Right atrium auricular region (tissue), 2 donors: ENCODE measurements at regions not wholly inside any gene's neighbourhood (a gene's known extent, or its start where the extent isn't known, plus 50 kb on each side); places are given as distances from the start of the nearest gene placed in this dataset.

Experiments used
- DNase-seq: peaks from one replicate; pipeline ENCODE4 v3.0.0-alpha.2; 2019; ENCODE audit warnings: low spot score
- H3K27ac ChIP-seq, 2 donors: fragments of 200-600 bp; sonication (generic); 1 replicate in 1 of 2; 2 replicates in 1 of 2; pipeline ENCODE4 v1.5.1; 2016 to 2019
- H3K27me3 ChIP-seq, 2 donors: fragments of 200-600 bp; sonication (generic); one replicate each; pipeline versions ENCODE4 v1.5.1 to v1.6.0; 2017 to 2019
- H3K36me3 ChIP-seq: fragments of 200-600 bp; sonication (generic); one replicate; pipeline ENCODE4 v1.5.1; 2016
- H3K4me1 ChIP-seq, 2 donors: fragments of 200-600 bp; sonication (generic); one replicate each; pipeline versions ENCODE4 v1.5.1 to v1.6.0; 2017 to 2019
- H3K4me3 ChIP-seq, 2 donors: fragments of 200-600 bp; sonication (generic); 1 replicate in 1 of 2; 2 replicates in 1 of 2; pipeline ENCODE4 v1.5.1; 2017 to 2019; ENCODE audit warnings: mild to moderate bottlenecking in 1 of 2, moderate library complexity in 1 of 2
- H3K9me3 ChIP-seq, 2 donors: fragments of 200-600 bp; sonication (generic); one replicate each; pipeline ENCODE4 v1.5.1; 2019
- CTCF ChIP-seq, 2 donors: fragments of 200-600 bp; sonication (generic); IDR thresholded peaks; one replicate each; pipeline ENCODE4 v1.5.1; 2019; ENCODE audit warnings: antibody characterized with exemption in 2 of 2

- Histone ChIP-seq H3K36me3 (no peaks in the 10 kb centered on the region), H3K9me3 (no peaks in the 10 kb centered on the region), H3K27ac (no peak overlapping the region), H3K4me3 (no peak overlapping the region), H3K27me3 (no peaks in the 10 kb centered on the region), H3K4me1 (peaks cover 0 to 62% of the 10 kb centered on the region in 2 donors)
- DNase-seq, result no peak
- TF ChIP-seq CTCF (IDR thresholded peaks at IDR 0.05), result no peak
Measured at GRCh38 chr15:70262171-70262570, 164.5 kb upstream of the TLE3 start.

GRCh38 chr15:70261083-70261482, 163.4 kb upstream of the TLE3 start:
- Histone ChIP-seq H3K4me1 (peaks cover 0 to 51% of the 10 kb centered on the region in 2 donors), H3K9me3 (no peaks in the 10 kb centered on the region), H3K27me3 (no peaks in the 10 kb centered on the region), H3K36me3 (no peaks in the 10 kb centered on the region), H3K4me3 (no peak overlapping the region), H3K27ac (no peak overlapping the region)
- no peak for TF ChIP-seq CTCF (IDR thresholded peaks at IDR 0.05)
- no peak for DNase-seq

GRCh38 chr15:70260580-70260979, 162.9 kb upstream of the TLE3 start:
- Histone ChIP-seq H3K36me3 (no peaks in the 10 kb centered on the region), H3K9me3 (no peaks in the 10 kb centered on the region), H3K4me3 (no peak overlapping the region), H3K27me3 (no peaks in the 10 kb centered on the region), H3K4me1 (peaks cover 0 to 46% of the 10 kb centered on the region in 2 donors), H3K27ac (no peak overlapping the region)
- no peak for TF ChIP-seq CTCF (IDR thresholded peaks at IDR 0.05)
- no peak for DNase-seq

- TF ChIP-seq CTCF (IDR thresholded peaks at IDR 0.05), result no peak
- Histone ChIP-seq H3K9me3 (no peaks in the 10 kb centered on the region), H3K4me3 (no peak overlapping the region), H3K36me3 (no peaks in the 10 kb centered on the region), H3K4me1 (peaks cover 0 to 42% of the 10 kb centered on the region in 2 donors), H3K27me3 (no peaks in the 10 kb centered on the region), H3K27ac (no peak overlapping the region)
- DNase-seq, result no peak
Measured at GRCh38 chr15:70259640-70260508, 162.2 kb upstream of the TLE3 start.

- Histone ChIP-seq H3K27ac (no peak overlapping the region), H3K4me1 (peaks cover 0 to 33% of the 10 kb centered on the region in 2 donors), H3K9me3 (no peaks in the 10 kb centered on the region), H3K36me3 (no peaks in the 10 kb centered on the region), H3K4me3 (no peak overlapping the region), H3K27me3 (no peaks in the 10 kb centered on the region)
- TF ChIP-seq CTCF (IDR thresholded peaks at IDR 0.05), result no peak
- DNase-seq, result peak; percentile 80
Measured at GRCh38 chr15:70259028-70259424, 161.3 kb upstream of the TLE3 start.
